ENCODE measurements at regions not wholly inside any gene's neighbourhood (a gene's known extent, or its start where the extent isn't known, plus 50 kb on each side); places are given as distances from the start of the nearest gene placed in this dataset.

GRCh38 chr12:114302606-114303315 lies 103.2 kb downstream of the TBX5 start:
- DNase-seq, result no peak

DNA sequence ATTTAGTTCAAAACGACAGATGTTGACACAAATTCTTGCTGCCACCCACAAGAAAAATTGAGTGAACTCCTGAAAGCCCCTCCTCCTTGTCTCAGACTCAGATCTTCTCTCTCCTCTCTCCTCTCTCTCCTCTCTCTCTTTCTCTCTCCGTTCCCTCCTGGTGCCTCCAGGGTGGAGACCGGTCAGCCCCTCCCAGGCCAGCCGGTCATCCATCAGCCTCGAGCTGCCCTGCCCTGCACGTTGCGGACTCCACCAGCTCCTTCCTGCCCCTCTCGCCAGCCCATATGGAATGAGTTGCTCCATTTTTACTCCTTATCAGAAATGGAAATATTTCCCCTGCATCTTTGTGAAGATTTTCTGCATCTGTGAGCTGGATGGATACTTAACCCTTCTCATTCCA lies 103.8 kb downstream of the TBX5 start:
- DNase-seq, result no peak

DNA sequence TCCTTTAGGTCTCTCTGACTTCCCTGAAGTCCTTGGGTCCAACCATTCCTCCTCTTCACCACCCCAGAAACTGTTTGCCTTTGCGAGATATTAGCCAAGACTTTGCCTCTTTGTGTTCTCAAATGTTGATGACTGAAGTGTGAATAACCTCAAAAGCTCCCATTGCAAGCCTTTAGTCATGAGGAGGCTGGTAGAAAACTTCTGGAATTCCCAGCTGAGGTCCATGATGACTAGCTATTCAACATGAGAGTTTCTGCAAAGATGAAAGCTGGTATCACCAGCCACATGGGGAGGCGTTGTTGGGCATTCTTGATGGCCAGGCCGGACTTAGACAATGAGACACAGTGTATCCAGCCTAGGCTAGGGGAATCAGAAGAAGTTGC lies 111.7 kb downstream of the TBX5 start:
- no peak for DNase-seq

GRCh38 chr12:114293571-114294302 lies 112.2 kb downstream of the TBX5 start:
- no peak for DNase-seq

DNA sequence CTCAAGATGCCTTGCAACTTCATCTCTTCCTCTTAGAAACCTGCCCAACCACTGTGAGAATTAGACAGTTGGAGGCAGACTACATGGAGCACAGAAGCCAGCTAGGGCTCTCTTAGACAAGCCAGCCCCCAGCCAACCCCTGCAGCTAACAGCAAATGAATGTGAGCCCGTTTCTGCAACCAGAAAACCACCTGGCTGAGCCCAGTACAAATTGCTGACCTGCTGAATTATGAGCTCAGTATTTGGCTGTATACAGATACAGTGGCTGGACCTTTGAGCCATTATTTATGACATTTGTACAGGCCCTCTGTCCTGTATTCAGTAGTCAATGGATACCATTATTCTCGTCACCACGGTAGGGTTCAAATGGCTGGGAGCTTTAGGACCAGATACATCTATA lies 112.9 kb downstream of the TBX5 start:
- DNase-seq, result no peak

DNA sequence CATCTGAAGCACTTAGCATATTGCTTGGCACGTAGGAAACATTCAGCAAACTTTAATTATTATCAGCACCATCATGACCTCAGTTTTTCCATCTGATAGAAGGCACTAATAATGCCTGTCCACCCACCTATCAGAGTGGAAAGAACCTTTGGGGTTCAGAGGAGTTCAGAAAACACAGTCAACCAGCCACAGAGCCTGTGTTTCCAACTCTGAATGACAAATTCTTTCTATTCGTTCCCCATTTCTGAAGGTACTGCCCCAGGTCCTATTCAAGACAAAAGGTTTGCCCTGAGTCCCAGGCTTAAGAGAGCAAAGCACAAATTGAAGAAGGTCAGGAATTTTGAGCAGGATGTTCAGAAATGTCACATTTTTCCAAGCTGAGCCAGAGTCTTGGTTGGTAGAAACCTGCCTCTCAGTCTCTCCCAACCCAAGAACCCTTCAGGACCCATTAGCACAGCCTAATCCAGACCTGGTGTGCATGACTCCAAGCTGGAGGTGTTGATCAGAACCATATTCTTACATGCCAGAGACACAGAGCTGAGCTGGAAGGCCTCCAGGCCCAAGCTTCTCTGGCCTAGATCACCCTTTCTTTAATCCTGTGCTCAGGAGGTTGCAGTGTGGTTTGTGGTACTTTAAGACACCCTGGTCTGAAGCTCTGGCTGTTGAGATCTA lies 114.4 kb downstream of the TBX5 start:
- no peak for DNase-seq

DNA sequence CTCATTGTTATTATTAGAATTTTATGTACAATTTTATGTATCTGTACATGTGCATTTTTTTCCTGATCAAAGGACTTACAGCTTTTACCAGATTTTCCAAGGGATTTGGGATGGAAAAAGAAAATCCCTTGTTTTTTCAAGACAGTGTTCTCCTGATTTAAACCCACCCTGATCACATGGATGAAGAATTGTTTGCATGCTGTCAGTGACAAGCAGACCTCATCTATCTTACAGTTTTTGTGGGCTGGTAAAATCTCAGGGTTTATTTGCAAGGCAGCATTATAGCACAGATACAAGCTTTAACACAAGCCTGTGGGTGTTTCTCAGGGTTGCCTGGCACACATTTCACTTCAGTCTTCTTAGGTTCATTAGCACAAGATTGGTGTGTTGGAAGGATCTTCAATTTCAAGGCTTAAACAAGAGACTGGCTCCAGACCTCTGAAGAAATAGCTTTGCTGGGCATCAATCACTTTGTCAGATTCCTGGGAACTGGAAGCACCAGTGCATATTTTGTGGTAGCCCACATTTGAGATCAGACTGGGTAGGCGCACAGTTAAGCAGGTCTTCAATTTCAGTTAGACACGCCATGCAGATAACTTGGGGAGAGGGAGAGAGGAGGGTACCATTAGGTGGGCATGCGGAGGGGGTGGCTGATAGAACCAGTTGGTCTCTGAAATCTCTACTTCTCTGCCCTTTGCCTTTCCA lies 118.0 kb downstream of the TBX5 start:
- DNase-seq, result no peak

DNA sequence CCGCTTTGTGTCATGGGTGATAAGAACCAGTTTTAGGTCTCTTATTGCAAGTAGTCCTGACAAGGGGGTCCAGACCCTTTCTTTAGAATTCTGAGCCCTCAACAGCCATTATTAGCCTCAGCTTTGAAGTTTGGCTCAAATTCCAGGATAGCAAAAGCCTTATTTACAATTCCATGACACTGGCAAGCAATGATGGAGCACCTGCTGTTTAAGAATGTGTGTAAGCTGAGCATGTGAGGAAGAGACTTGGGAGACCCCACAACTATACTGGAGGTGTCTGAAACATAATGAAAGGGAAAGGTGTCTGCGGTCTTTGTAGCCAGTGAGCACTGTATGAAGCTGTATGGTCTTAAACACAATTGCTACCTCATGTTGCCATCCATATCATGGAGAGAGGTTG lies 119.8 kb downstream of the TBX5 start:
- DNase-seq, result no peak

- no peak for DNase-seq
Measured at GRCh38 chr12:114285554-114285953, 120.4 kb downstream of the TBX5 start.

- no peak for DNase-seq
Measured at GRCh38 chr12:114284041-114284440, 121.9 kb downstream of the TBX5 start.

DNA sequence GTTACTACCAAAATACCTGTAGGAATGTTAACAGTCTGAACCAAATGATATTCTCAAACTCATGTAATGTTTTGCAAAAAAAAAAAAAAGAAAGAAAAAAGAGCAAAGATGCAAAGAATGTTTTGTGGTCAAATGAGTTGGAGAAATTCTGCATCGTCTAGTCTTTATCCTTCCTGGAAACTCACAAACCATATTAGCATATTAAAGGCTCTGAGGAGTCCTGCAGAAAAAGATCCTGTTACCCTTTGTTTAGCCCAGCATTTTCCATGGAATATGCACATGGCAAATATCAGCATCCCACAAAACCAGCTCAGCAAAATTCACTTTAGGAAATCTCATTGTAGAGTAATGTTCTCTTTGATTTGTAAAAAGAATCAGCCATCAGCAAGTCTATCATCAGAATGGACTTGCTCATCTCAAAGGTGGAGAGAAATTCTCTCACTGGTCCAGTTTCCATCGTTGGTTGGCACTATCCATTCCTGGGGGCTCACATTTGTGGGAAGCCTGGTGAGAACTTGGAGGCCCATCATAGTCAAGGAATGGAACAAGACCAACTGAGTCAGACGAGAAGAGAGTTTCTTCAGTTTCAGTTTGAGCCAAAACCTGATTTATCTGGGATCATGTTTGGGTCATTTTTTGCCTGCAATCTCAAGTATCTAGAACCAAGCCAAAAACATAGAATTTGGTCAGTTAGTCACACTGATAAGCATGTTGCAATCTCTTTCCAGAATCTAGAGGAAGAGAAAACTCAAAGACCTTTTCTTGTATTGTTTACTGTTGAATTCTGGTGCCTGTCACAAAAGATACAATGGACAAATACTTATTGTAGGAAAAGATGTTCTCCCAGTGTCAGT lies 129.8 kb downstream of the TBX5 start:
- DNase-seq, result no peak

- no peak for DNase-seq
Measured at GRCh38 chr12:114275086-114275485, 130.9 kb downstream of the TBX5 start.

DNA sequence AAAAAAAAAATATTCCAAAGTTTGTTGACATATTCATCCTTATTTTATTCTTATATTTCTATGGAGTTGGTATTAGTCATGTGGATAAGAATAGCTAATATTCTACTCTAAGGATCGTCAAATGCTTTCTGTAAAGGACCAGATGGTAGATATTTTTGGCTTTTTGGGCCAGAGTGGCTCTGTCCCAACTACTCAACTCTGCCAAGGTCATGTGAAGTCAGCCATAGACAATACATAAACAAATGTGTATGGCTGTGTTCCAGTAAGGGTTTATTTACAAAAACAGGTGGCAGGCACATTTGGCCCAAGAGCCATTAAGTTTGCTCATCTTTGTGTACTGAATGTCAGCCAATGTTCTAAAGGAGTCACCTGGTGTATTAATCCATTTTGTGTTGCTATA lies 131.8 kb downstream of the TBX5 start:
- peak; percentile 85 for DNase-seq

- no peak for DNase-seq
Measured at GRCh38 chr12:114272605-114273004, 133.3 kb downstream of the TBX5 start.

DNA sequence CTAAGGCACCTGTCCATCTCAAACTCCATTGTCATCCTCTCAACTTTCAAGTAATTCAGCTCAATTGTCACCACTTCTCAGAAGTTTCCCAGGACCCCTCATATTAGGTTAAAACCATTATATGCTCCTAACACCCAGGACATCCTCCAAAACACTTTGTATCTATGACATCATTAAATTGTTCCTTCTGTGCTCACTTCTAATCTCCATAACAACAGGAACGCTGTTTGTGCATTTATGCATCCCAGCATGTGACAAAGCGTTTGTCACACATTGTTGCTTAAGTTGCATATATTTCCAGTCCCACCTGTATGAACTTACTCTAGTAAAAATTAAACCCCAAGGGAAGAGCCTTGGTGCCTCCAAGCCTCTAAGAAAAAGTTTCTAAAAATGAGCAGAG lies 133.9 kb downstream of the TBX5 start:
- DNase-seq, result no peak

GRCh38 chr12:114269153-114269552 lies 136.8 kb downstream of the TBX5 start:
- DNase-seq, result peak; percentile 58

DNA sequence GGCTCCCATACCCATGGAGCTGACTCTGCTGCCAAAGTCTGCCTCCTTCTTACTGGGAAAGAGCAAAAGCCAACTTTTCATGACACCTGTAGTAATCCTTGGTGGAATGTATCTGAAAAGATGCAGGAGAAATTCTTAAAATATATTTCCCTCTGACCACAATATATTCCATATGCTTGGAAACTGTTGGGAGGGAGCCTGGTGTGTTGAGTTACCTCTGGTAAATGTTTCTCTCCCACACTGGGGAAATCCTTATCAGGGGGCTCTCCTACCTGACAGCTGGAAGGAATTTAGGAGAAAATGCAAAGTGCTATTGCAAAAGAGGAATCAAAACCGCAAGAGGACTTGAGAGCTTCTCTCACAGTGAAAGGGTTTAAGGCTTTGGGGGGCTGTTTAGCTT lies 139.4 kb downstream of the TBX5 start:
- no peak for DNase-seq

GRCh38 chr12:114265036-114265435 lies 140.9 kb downstream of the TBX5 start:
- DNase-seq, result no peak

GRCh38 chr12:114263056-114263805 lies 142.7 kb downstream of the TBX5 start:
- no peak for DNase-seq

DNA sequence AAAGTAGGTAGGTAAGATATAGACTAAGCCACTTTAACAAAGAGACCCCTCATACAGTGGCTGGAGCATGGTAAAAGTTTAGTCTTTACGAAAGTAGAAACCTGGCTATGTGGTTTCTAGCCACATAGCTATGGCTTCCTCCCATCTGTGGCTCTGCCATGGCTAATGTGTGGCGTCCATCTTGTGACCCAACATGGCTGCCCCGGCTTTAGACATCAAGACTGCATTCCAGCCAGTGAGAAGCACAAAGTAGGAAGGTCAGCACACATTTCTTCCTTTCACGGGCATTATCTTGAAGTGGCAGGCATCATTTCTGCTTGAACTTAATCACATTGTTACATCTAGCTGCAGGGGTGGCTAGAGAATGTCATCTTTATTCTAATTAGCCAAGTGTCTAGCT lies 148.3 kb downstream of the TBX5 start:
- DNase-seq, result no peak

GRCh38 chr12:114254998-114255397 lies 150.9 kb downstream of the TBX5 start:
- no peak for DNase-seq
